GM23338 (cell line): ENCODE measurements at regions not wholly inside any gene's neighbourhood (a gene's known extent, or its start where the extent isn't known, plus 50 kb on each side); places are given as distances from the start of the nearest gene placed in this dataset.

Source experiments
- CREB1 ChIP-seq: fragments of 250-450 bp; sonication (Bioruptor Pico); IDR thresholded peaks from 2 replicates; pipeline ENCODE4 v1.5.0; 2020; ENCODE audit warnings: low read depth, mild to moderate bottlenecking, moderate library complexity
- EZH2 ChIP-seq: fragments of 200-600 bp; sonication (generic); IDR thresholded peaks from one replicate; pipeline ENCODE4 v1.8.0; 2017; ENCODE audit warnings: antibody characterized with exemption, mild to moderate bottlenecking, low read depth; ENCODE audit not compliant: unreplicated experiment
- EZH2phosphoT487 ChIP-seq: fragments of 200-600 bp; sonication (generic); IDR thresholded peaks from one replicate; pipeline ENCODE4 v1.8.1; 2018; ENCODE audit warnings: antibody characterized with exemption; ENCODE audit not compliant: unreplicated experiment
- POLR2AphosphoS5 ChIP-seq: IDR thresholded peaks from 2 replicates; pipeline ENCODE4 v1.6.1; 2016; ENCODE audit warnings: antibody characterized with exemption, low read depth
- TF ChIP-seq, protein P1 (sequence below), 2 experiments: fragments of 200-600 bp in 1 of 2; sonication (generic) in 1 of 2; conservative IDR thresholded peaks; 2 replicates each; pipeline versions ENCODE4 v1.5.1 to v1.6.1; 2016 to 2017; ENCODE audit warnings: antibody characterized with exemption in 2 of 2, low read depth in 2 of 2, mild to moderate bottlenecking in 2 of 2, moderate library complexity in 1 of 2
- TF ChIP-seq, protein P2 (sequence below): IDR thresholded peaks from one replicate; pipeline ENCODE4 v1.6.1; 2018; ENCODE audit warnings: antibody characterized with exemption; ENCODE audit not compliant: unreplicated experiment

DNA sequence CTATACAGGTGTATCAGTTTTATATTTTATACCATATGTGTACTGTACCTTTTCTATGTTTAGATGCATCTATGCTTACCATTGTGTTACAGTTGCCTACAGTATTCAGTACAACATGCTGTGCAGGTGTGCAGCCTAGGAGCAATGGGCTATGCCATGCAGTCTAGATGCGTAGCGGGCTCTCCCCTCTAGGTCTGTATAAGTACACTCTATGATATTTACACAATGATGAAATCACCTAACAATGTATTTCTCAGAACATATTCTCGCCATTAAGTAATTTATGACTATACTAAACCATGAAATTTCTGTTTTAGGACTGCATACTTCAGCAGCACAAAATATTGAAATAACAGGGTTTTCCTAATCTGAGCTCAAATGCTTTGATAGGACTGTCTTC is 179.6 kb downstream of the RFC3 start:
- TF ChIP-seq POLR2AphosphoS5 (no peak), EZH2 (no peak), EZH2phosphoT487 (no peak), CREB1 (CRISPR knock-in tag) (no peak)
- TF ChIP-seq, protein P1, sequence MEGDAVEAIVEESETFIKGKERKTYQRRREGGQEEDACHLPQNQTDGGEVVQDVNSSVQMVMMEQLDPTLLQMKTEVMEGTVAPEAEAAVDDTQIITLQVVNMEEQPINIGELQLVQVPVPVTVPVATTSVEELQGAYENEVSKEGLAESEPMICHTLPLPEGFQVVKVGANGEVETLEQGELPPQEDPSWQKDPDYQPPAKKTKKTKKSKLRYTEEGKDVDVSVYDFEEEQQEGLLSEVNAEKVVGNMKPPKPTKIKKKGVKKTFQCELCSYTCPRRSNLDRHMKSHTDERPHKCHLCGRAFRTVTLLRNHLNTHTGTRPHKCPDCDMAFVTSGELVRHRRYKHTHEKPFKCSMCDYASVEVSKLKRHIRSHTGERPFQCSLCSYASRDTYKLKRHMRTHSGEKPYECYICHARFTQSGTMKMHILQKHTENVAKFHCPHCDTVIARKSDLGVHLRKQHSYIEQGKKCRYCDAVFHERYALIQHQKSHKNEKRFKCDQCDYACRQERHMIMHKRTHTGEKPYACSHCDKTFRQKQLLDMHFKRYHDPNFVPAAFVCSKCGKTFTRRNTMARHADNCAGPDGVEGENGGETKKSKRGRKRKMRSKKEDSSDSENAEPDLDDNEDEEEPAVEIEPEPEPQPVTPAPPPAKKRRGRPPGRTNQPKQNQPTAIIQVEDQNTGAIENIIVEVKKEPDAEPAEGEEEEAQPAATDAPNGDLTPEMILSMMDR (conservative IDR thresholded peaks at IDR 0.05; ENCODE audit: low read depth in 2 of 2) = no peak
- TF ChIP-seq, protein P2, sequence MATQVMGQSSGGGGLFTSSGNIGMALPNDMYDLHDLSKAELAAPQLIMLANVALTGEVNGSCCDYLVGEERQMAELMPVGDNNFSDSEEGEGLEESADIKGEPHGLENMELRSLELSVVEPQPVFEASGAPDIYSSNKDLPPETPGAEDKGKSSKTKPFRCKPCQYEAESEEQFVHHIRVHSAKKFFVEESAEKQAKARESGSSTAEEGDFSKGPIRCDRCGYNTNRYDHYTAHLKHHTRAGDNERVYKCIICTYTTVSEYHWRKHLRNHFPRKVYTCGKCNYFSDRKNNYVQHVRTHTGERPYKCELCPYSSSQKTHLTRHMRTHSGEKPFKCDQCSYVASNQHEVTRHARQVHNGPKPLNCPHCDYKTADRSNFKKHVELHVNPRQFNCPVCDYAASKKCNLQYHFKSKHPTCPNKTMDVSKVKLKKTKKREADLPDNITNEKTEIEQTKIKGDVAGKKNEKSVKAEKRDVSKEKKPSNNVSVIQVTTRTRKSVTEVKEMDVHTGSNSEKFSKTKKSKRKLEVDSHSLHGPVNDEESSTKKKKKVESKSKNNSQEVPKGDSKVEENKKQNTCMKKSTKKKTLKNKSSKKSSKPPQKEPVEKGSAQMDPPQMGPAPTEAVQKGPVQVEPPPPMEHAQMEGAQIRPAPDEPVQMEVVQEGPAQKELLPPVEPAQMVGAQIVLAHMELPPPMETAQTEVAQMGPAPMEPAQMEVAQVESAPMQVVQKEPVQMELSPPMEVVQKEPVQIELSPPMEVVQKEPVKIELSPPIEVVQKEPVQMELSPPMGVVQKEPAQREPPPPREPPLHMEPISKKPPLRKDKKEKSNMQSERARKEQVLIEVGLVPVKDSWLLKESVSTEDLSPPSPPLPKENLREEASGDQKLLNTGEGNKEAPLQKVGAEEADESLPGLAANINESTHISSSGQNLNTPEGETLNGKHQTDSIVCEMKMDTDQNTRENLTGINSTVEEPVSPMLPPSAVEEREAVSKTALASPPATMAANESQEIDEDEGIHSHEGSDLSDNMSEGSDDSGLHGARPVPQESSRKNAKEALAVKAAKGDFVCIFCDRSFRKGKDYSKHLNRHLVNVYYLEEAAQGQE = no peak
